ENCODE measurements at regions not wholly inside any gene's neighbourhood (a gene's known extent, or its start where the extent isn't known, plus 50 kb on each side); places are given as distances from the start of the nearest gene placed in this dataset.

DNA sequence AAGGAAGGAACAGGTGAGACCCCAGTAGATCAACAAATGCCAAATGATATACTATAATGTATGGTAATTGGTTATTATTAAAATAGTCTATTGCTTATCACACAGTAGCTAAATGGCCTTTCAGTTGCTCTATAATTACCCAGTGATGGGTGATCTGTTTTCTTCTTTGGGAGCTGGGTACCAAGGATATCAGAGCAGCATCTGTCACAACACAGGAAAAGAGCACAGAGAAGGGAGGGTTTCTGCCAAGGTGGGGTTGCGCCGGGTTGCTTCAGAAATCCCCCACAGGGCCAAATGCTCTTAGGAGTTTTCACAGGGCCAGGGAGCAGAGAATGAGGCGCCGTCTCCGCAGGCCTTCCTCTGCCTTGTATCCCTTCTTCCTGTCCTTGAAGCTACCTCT lies 469.4 kb downstream of the INSC start:
- DNase-seq (ENCODE audit: low spot score) = no peak

DNA sequence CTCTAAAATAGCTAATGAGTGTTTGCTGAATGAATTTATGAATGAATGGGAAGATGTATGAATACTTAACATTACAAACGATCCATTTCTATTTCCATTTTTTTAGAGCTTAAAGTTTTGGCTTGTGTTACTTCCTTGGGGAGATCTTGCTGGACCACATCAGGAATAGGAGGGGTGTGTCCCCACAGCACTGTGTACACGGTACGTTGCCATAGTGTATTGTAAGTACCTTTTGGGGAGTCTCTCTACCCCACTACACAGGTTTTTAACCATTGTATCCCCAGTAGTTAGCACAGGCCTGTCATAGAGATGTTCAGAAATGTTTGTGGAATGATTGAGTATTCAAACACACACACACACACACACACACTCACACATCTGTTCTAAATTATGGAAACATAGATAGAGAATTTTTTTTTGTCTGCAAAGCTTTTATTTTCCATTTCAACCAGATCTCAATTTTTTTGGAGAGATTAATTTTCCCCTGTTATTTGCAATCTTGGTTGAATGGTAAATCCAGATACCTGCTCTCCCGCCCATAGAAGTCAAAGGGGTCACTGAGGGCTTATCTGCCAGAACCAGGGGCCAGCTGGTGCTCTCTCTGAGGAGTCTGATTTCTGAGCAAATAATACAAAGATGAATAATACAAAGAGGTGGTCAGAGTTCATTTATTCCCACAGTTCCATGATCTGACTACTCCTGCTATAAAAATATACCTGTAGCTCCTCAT lies 471.0 kb downstream of the INSC start:
- DNase-seq (ENCODE audit: low spot score) = no peak

DNA sequence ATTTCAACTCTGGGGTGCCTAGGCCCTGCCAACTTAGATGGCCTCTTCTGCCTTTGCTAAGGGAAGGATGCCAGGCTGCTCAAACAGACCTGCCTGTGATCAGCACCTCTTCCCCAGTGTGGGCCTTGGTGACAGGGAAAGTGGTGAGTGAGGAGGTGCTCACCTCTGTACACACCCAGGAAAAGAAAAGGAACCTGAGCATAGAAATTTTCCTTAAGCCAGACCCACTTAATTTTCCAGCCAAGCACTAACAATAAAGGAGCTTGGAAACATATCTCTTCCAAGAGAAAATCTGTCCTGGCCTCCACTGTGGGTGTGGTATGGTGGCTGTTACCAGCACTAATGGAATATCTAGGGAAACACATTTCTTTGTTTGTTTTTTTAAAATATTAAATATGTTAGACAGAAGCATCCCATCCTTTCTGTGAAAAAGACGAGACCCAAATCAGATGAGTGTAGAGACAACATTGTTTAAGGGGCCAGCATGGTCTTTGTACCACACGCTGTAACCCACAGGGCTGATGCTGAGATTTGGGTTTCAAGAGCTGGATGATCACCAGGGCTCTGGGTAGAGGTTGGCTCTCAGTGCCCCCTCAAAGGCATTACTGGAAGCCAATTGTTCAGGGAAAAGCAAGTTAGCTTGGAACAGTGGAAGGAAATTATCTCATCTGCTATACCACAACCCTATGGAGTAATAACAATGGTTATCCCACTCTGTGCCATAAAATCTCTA lies 472.2 kb downstream of the INSC start:
- no peak for DNase-seq (ENCODE audit: low spot score)

DNA sequence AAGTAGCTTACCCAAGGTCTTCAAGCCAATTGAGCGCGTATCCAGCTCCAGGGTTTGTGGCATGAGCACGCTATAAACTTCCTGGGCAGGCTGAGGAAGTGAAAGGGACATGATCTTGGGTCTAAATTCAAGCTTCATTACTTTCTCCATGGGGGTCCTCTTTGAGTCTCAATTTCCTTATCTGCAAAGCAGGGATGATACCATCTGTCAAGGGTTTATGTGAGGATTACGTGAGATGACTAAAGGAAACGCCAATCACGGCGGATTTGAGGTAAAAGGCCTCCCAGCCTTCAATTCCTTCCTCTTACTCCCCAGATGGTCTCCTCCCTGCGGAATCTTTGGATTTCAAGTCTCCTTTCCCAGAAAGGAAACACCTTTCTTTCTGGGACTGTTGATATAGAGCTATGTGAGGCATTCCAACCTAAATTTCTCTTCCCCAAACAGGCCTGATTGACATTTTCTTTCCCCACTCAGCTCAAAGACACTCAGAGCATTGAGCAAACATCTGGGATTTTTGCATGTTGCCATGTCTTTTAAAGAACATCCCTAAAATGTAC lies 474.4 kb downstream of the INSC start:
- no peak for DNase-seq (ENCODE audit: low spot score)

DNA sequence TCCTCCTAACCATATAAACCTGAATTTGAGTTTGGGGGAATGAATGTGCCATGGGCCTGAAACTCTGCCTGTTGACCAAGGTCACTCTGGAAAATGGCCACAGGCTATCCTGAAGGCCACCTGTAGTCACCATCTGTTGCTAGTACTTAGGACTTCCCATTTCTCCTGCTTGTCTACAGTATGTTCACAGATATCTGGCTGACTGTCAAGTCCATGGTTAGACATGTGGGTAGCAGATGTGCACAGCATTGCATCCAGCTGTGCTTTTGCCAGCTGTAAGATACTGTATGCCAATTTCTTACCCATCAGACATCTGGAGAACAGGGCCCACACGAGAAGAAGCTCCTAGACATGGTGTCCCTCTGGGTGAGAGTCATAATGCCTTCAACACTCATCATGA lies 475.4 kb downstream of the INSC start:
- no peak for DNase-seq (ENCODE audit: low spot score)

DNA sequence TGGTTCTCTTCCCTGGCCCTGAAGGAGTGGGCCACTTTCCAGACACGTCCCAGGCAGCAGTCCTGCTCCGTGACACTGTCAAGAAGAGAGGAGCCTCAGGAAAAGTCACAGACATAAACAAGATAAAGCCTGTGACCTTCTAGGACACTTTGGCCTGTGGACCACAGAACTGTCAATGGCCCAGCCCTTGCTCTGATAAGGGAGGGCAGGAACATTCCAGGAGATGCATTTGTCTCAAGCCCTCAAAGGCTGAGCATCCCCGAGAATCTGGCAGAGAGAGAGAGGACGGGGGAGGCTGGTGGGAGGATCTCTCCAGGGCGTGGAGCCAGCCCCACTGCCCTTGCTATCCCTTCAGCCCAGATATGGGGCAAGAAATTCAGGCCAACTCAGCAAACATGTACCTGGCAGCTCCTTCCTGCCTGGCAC lies 476.4 kb downstream of the INSC start:
- DNase-seq (ENCODE audit: low spot score) = no peak

DNA sequence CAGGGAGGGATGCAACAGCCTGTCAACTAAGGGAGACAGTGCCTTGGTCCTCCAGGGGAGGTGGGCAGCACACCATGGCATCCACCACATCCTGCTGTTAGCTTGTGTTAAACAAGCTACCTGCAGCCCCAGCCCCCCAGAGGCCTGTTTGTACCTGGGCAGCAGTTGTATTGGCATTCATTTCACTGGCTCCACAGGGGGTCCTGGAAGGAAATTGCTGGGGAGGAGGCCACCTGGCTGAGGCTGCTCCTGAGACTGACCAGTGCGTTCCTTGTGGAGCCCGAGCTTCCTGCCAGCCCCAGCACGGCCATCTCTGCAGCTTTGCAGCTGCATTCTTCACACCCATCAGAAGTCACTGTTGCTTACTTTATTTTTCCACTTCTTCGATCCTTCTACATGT lies 479.9 kb downstream of the INSC start:
- DNase-seq (ENCODE audit: low spot score) = no peak

DNA sequence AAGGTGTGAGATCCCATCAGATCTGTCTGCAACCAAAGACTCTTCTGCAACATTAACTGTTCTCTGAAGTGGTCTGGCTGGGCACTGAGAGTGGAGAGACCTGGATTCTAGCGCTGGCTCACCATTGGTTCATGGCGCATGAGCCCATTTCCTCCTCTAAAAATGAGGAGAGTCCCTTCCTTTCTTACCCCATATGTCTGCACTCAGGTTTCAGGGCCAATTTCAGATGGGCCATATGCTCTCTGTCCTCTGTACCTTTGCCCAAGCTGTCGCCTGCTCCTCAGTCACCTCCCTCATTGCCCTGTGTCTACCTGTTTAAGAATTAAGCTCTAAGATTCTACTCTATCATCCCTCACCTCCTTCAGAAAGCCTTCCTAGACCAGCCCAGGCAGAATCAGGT lies 484.7 kb downstream of the INSC start:
- DNase-seq (ENCODE audit: low spot score) = no peak

DNA sequence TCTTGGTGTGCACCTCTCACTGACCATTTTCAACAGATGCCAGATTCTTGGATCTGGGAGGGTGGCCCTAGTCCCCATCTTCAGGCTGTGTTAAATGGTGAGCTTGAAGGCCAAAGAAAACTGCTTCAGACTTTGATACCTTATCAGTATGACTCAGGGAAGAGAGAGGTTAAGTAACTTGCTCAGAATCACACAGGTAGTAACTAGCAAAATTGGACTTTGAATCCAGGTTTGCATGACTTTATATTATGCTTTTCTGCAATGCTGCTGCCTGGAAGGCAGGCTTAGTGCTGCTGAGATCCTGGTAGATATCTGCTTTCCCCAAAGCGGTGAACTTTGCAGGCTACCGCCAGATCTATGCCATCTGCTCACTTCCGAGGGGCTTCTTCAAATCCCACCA lies 487.3 kb downstream of the INSC start:
- no peak for DNase-seq (ENCODE audit: low spot score)

DNA sequence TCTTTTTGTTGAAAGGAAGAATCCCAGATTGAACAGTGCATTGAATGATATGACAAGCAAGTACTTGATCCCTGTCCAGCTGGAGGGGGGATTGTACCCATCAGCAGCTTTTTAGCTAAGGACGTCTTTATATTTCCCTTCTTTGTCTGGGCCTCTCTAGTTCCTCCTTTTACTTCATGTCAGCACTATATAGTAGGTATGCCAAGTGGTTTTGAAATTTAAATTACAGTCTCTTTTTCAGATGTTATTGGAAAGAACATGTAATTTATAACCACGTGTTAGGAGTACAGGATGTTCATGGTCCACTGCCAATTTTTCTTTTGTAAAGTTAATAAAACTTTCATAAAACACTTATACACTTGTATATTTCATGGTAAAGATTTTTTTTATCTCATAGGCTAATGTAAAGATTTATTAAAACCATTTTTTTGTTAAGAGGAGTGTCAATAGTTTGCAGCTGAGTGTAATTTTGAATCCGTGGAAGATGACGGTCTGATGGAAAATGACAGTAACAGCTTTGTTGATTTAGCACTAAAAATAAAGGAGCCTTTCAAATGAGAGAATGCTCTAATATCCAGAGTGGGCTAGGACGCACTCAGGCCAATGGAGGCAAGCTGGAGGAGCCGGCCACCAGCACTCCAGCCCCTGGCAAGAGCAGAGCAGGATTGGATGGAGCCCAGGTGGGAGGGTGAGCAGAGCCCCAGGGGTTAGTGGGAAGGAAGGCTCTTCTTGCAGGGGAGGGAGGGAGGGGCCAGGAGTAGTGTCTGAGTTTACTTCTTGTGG lies 488.3 kb downstream of the INSC start:
- DNase-seq (ENCODE audit: low spot score) = no peak

DNA sequence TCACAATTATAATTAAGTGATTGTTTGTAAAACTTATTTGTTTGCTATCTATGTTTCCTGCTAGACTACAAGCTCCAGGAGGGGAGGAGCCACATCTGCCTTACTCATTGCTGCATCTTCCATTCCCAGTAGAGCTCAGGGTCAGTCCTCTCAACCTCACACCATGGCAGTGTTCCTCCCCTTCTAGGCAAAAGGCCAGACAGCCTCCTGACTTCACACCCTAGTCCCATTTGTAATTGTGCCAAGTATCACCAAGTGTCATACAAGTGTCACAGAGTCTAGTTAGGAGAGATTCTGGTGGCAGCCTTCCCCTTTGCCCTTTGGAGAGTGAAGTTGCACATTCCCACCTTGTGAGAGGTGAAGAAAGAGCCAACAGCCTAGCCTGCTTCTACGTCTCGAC lies 490.4 kb downstream of the INSC start:
- DNase-seq (ENCODE audit: low spot score) = no peak

DNA sequence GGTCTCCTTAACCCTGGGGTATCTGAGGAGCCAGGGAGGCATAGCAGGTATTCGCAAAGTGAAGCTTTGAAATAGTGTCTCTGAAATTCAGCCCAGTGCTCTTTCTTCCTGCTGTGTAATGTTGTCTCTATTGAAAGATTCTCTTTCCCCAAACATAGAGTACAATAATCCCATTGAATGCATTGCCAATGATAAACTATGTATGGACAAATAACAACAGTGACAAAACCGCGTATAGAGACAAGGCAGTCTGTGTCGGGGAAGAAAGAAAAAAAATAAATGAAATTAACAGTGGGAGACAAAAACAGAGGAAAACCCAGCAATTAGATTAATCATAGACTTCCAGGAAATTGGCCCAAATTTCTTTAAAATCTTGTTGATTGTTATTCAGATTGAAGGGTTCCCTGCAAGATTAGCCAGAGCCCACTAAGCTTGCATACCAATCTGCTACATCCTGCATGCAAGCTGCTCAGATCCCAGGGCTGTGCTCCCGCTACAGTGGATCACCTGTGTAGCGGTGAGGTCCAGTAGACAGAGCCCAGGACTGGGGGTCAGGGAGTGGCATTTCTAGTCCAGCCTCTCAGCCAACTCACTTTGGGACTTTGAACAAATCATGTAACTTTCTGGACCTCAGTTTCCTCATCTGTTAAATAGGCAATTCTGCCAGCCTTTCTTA lies 492.8 kb downstream of the INSC start:
- DNase-seq (ENCODE audit: low spot score) = no peak

DNA sequence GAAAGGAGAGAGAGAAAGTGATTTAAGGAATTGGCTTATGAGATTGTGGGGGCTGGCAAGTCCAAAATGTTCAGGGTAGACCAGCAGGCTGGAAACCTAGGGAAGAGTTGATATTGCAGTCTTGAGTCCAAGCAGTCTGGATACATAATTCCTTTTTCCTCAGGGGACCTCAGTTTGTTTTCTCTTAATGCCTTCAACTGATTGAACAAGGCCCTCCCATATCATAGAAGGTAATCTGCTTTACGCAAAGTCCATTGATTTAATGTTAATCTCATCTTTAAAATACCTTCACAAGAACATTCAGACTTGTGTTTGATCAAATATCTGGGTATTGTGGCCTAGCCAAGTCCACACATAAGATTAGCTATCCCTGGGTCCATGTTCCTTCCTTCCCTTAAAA lies 494.7 kb downstream of the INSC start:
- no peak for DNase-seq (ENCODE audit: low spot score)

DNA sequence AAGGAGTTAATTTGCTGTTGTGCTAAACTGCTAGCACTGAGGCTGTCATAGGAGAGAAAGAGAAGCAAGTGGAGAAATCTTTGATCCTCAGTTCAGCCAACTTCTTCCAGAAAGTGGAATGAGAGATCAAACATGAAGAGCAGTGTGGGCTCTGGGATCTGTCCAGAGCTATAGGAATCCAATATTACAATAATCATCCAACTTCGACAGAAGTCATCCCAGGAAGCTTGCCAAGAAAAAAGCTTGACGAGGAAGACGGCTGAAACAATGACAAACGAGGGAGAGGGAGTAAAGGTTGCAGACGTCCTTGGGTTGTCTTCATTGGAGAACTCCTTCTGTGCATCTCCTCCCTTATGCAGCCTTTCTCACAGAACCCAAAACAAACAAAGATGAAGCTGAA lies 496.2 kb downstream of the INSC start:
- DNase-seq (ENCODE audit: low spot score) = no peak

DNA sequence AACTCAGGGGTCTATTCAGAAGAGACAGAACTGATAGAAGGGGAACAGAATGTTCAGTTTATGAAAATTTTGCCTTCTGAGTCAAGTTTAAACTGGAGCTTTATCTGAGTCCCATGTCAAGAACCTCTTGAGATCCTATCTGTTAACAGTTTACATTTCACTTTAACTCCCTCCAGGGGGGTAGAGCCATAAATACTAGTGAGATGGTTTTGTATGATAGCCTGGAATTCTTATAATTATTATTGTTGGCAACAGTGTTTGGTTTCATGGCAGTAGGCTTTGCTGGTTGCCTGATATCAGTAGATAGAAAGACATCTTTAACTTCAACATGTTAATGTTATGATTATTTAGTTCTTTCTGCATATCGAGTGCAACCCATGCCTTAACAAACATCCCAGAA lies 498.5 kb downstream of the INSC start:
- no peak for DNase-seq (ENCODE audit: low spot score)

DNA sequence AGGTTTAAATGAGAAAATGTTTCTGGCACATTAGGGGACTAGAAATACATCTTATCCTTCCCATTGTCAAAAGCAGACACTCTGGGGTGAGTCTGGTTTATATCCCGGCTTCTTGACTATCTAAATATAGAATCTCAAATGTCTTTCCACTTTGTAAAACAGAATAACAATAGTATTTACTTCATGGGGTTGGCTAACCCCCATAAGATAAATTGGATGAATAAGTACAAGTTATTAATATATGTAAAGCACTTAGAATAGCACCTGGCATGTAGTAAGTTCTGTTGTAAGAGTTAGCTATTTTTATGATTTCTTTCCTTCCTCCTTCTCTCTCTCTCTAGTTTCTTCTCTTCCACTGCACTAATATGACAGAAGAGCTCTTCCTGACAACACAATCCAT lies 499.1 kb downstream of the INSC start:
- DNase-seq (ENCODE audit: low spot score) = no peak

DNA sequence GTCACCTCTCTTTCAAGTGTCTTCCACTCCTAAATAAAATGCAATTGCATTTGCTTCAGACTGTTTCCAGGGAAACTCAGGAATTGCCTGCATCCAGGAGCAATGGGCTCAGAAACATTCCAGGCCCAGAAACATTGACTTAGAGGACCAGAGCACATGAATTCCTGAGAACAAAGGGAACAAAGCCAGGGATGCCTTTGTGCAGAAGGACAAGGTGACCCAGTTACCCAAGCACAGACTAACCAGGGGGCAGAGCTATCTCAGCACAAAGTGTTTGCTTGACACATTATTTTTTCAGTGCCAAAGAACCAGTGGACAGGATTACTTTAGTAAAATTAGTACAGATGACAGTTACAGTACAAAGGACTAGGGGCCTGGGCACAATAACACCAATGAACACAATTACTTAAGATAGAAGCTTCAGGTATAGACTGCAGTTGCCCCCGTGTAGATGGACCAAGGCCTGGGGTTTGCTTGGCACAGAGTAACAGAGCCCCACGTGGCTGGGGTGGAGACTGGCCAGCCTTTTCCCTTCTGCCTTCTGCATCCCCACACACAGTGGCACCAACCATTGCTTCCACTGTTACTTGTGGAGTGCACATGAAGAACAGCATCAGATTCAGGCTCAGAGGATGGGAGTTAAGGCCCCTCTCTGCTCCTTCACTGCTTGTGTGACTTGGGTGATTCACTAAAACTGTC lies 500.8 kb downstream of the INSC start:
- DNase-seq (ENCODE audit: low spot score) = no peak

DNA sequence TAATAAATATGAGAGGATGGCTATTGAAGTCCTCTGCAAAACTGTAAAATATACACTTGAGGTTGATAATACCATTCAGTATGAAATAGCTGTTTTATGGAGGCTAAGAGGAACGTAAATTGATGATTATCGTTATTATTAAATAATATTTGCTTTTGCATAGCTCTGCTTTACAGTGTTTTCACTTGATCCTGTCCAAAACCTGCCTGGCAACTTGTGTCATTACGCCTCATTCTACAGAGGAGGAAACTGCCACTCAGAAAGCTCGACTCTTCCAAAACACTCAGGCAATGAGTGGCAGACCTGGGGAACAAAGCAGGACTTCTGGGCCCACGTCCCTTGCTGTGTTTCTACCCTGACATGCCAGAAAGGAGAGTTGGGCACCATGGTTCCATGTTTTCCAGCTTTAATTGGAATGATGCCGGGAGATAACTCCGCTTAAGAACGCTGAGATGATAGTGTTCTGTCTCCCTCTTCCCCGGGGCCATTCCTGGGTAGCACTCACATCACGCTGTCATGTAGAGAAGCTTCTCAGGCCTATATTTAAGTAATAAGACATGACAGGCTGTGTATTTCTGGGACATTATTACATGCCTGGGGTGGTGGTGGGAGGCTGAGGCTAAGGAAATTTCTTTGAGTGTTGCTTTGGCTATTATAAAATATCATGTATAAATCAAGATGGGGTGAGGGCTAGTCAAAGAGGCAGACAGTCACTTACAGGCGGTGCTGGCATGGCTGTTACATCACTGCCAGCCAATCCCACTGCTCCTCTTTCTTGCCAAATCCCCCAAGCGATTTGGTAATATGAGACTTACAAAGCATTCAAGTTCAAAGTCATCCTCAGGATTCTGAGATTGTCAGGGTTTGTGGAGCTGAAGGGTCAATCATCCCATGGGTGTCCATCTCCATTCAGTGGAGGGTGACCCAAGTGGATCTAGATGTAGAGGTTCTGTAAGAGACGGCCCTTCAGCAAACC lies 501.7 kb downstream of the INSC start:
- DNase-seq (ENCODE audit: low spot score) = no peak

DNA sequence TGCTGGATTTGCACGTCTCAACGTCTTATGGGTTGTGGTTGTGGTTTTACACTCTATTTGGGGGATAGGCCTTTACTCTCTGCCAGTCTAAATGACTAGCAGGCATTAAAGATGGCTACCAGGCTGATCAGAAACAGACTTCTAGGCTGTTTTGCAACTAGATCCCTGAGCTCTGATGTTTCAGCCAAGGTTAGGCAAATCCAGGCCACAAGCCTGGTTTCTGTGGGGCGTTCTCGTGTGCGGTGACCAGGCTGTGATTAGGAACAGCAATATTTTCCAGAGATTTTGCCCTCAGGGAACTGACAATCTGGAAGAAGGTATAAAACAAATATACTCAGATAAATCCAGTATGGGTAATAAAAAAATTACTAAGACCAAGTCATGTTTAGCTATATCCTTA lies 502.4 kb downstream of the INSC start:
- DNase-seq (ENCODE audit: low spot score) = no peak

DNA sequence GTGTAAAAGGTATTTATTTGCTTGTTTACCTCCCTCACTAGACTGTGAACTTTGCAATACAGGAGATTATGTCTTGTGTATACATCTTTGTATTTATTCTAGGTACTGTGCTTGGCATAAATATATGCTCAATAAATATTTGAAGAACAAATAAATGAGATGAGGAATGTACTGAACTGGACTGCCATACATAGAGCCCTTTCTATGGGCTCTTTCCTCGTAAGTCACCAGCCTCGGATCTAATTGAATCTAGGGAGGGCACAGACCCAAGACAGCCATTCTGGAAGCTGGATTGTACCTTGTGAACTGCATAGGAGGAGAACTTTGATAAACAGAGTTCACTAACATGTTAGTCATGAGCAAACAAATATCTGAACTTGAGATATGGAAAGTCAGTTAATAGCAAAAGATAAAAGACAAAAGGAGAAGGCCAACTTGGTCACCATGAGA lies 503.9 kb downstream of the INSC start:
- DNase-seq (ENCODE audit: low spot score) = no peak
